GM18505 (cell line): ENCODE measurements at regions not wholly inside any gene's neighbourhood (a gene's known extent, or its start where the extent isn't known, plus 50 kb on each side); places are given as distances from the start of the nearest gene placed in this dataset.

Experiments
- ATAC-seq: cut with Tn5 transposase; IDR thresholded peaks from one replicate; pipeline ENCODE4 v1.9.1; 2021; ENCODE audit not compliant: unreplicated experiment
- POLR2A ChIP-seq: IDR thresholded peaks from 4 replicates; pipeline ENCODE4 v1.6.1; 2011; ENCODE audit warnings: borderline replicate concordance; ENCODE audit not compliant: insufficient read depth, insufficient read length; ENCODE audit errors: extremely low read depth

- ATAC-seq, result no peak
- TF ChIP-seq POLR2A, result no peak
Observed at GRCh38 chr10:123479640-123480039, 186.5 kb upstream of the GPR26 start.

GRCh38 chr10:123480344-123480743 is 185.8 kb upstream of the GPR26 start:
- TF ChIP-seq POLR2A, result no peak
- ATAC-seq, result no peak

GRCh38 chr10:123480845-123481244 is 185.3 kb upstream of the GPR26 start:
- TF ChIP-seq POLR2A, result no peak
- ATAC-seq, result no peak

- no peak for ATAC-seq
- TF ChIP-seq POLR2A, result no peak
Observed at GRCh38 chr10:123484722-123485121, 181.4 kb upstream of the GPR26 start.

DNA sequence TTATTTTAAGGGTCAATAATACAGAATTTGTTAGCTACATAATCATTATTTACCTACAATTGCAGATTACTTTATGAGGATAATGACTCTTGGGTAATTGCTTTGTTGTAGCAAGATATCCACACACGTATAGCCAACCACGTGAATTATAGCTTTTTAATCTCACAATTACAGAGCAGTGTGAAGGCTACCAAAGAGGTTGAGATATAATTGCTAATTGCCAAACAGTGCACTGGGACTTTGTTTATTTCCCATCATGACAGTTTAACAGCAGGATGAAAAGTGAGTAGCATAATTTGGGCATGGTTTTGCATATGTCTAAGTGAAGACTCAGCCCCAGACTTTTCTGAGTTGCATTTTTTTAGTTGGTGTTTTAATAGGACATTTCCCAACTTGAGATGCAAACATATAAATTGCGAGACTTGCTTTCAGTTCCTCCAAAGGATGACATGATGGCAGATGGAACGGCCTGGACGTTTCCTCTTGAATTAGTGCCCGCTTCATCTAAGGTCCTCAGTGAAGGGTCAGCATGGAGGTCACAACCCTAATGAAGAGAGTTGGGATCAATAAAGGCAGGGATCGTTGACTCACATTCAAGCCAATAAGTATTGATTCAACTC is 180.7 kb upstream of the GPR26 start:
- no peak for TF ChIP-seq POLR2A

GRCh38 chr10:123488436-123488835 is 177.7 kb upstream of the GPR26 start:
- TF ChIP-seq POLR2A, result no peak
- no peak for ATAC-seq

More for the DNA sequence above, 180.7 kb upstream of the GPR26 start:
- no peak for ATAC-seq

- no peak for ATAC-seq
- no peak for TF ChIP-seq POLR2A
Observed at GRCh38 chr10:123491364-123491763, 174.8 kb upstream of the GPR26 start.

DNA sequence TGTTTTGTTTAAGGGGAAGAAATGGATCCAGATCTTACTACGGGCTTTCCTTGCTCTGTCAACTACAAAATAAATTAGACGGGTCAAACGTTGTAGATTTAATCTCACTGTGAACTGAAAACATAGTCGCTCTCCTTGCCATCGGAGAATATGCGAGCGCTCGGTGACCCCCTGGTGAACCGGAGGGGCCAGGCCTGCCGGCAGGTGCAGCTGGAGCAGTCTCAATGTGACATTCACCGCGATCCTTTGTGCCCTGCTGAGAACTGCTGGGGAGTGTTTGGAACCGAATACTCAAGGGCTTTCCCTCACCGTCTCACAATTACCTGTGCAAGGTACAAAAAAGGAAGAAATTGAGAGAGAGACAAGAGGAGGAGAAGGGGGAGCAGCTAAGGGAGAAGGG is 174.1 kb upstream of the GPR26 start:
- ATAC-seq, result no peak
- TF ChIP-seq POLR2A, result no peak

- no peak for TF ChIP-seq POLR2A
- ATAC-seq, result no peak
Observed at GRCh38 chr10:123494301-123494808, 171.8 kb upstream of the GPR26 start.

DNA sequence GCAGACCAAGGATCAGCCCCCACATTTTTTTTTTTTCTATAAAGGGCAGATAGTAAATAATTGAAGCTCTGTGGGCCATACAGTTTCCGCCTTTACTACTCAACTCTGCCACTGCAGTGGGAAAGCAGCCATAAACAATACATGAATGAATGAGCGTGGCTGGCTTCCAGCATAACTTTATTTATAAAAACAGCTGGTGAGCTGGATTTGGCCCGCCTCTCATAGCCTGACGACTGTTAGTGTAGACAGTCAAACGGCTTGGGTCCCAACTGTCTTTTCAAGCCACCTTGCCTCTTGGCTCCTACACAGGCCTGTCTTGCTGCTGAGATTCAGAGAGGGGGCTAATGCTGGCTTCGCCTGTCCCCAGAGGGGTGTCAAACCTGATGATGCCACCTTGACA is 169.8 kb upstream of the GPR26 start:
- TF ChIP-seq POLR2A, result no peak
- no peak for ATAC-seq

DNA sequence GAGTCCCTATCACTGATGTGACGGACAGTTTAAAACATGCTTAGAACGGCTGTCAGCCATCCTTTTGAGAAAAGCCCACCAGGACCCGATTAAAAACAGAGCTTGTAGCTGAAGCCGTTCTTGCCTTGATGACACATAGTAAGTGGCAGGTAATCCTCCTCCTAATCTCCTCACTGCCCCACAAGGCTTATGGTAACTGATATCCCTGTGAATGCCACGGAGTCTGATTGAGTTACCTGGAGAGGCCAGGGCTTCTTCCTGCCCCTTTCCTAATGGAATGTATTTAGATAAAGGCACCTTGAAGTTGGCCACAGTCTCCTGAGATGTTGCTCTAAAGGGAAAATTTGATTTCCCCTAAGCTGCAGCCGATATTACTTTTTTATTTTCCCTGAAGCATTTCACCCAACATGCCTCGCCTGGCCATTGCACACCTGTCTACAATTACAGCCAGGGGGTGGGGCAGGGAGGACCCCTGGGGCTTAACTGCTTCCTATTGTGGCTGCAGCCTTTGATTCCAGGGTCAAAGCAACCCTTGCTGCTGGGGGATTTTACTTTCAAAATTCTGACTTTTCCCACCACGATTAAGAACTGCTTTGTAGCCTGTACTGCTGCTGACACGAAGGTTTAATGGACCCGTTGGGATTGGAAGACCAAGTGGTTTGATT is 169.0 kb upstream of the GPR26 start:
- no peak for TF ChIP-seq POLR2A
- no peak for ATAC-seq

- no peak for TF ChIP-seq POLR2A
- ATAC-seq, result no peak
Observed at GRCh38 chr10:123500110-123500509, 166.0 kb upstream of the GPR26 start.

- no peak for ATAC-seq
Observed at GRCh38 chr10:123501148-123501547, 165.0 kb upstream of the GPR26 start.

DNA sequence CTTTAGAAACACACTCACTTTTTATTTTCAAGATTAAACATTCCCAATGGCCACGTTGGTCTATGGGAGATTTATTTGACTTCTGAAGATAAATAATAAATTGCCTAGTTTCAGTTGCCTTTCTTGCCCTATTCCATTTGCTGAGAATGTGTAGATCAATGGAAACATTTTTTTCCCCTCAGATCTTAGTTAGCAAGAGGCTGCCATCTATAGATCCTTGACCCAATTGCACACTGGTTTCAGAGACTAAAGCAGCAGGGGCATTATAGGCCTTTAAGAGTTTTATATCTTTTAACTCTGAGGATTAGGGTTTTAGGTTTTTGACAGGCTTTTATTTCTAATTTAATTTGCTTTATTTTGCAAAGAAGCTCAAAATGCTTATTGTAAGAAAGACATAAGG is 163.2 kb upstream of the GPR26 start:
- TF ChIP-seq POLR2A, result no peak
- ATAC-seq, result no peak

More at GRCh38 chr10:123501148-123501547, 165.0 kb upstream of the GPR26 start:
- TF ChIP-seq POLR2A, result no peak
